Chondrocyte (in vitro differentiated cells): ENCODE measurements at regions not wholly inside any gene's neighbourhood (a gene's known extent, or its start where the extent isn't known, plus 50 kb on each side); places are given as distances from the start of the nearest gene placed in this dataset.

Experiments
- DNase-seq: peaks from one replicate; pipeline ENCODE4 v3.0.0; 2021; ENCODE audit warnings: mixed read lengths, low spot score
- H3K27ac Mint-ChIP-seq: one replicate; pipeline ENCODE4 v1.8.0; 2021; ENCODE audit warnings: mild to moderate bottlenecking, moderate library complexity, mixed read lengths; ENCODE audit not compliant: unreplicated experiment
- H3K27me3 Mint-ChIP-seq: 2 replicates; pipeline ENCODE4 v1.8.0; 2021; ENCODE audit warnings: low read depth, mixed read lengths
- H3K36me3 Mint-ChIP-seq: 2 replicates; pipeline ENCODE4 v1.8.0; 2021; ENCODE audit warnings: low read depth, mixed read lengths
- H3K4me1 Mint-ChIP-seq: 2 replicates; pipeline ENCODE4 v1.8.0; 2021; ENCODE audit warnings: low read depth, mild to moderate bottlenecking, mixed read lengths
- H3K4me3 Mint-ChIP-seq: one replicate; pipeline ENCODE4 v1.8.0; 2021; ENCODE audit warnings: mild to moderate bottlenecking, moderate library complexity, mixed read lengths; ENCODE audit not compliant: unreplicated experiment
- H3K9me3 Mint-ChIP-seq: 2 replicates; pipeline ENCODE4 v1.8.0; 2021; ENCODE audit warnings: low read depth, mixed read lengths
- CTCF ChIP-seq: fragments of 200-600 bp; sonication (generic); IDR thresholded peaks from 2 replicates; pipeline ENCODE4 v1.5.0; 2021; ENCODE audit warnings: antibody characterized with exemption, mild to moderate bottlenecking, moderate library complexity

- Mint-ChIP-seq H3K4me1 (peaks cover 22% of the 10 kb centered on the region), H3K36me3 (no peaks in the 10 kb centered on the region), H3K27me3 (no peaks in the 10 kb centered on the region), H3K4me3 (no peak overlapping the region), H3K27ac (no peak overlapping the region), H3K9me3 (peaks cover 6% of the 10 kb centered on the region)
- no peak for DNase-seq
- TF ChIP-seq CTCF, result no peak
These were observed 677.1 kb upstream of the NR2F2 start for GRCh38 chr15:95653361-95653805.

DNA sequence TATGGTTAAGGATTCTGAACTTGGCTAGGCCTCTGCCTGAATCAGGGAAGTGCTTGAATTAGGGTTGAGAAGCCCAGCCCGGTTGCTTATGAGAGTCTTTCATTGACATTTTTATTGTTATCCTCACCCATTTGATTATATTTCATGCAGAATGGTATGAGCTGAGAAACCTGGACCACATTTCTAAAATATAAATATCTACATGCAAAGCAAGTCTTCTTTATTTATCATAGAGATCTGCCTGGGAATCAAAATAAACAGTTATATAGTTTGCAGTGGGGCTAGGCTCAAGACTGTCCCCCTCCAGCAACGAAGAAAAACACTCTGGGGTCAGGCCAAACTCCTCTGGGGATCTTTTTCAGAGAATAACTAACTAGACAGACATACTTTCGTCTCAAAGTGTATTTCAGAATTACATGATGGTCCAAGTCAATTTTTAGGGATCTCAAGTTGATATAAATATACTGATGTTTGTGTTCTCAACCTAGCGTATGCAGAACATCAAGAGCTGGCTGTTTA lies 675.4 kb upstream of the NR2F2 start:
- Mint-ChIP-seq H3K4me3 (no peak overlapping the region), H3K4me1 (peaks cover 35% of the 10 kb centered on the region), H3K27me3 (no peaks in the 10 kb centered on the region), H3K9me3 (peaks cover 6% of the 10 kb centered on the region), H3K27ac (peak overlapping the region; percentile 3), H3K36me3 (no peaks in the 10 kb centered on the region)
- no peak for TF ChIP-seq CTCF
- DNase-seq, result no peak

GRCh38 chr15:95656595-95656994 lies 673.9 kb upstream of the NR2F2 start:
- peaks cover 6% of the 10 kb centered on the region for H3K9me3 Mint-ChIP-seq
- H3K36me3 Mint-ChIP-seq, result no peaks in the 10 kb centered on the region
- peaks cover 35% of the 10 kb centered on the region for H3K4me1 Mint-ChIP-seq
- DNase-seq, result no peak
- H3K27me3 Mint-ChIP-seq, result no peaks in the 10 kb centered on the region
- no peak for TF ChIP-seq CTCF
- no peak overlapping the region for H3K27ac Mint-ChIP-seq
- H3K4me3 Mint-ChIP-seq, result no peak overlapping the region

DNA sequence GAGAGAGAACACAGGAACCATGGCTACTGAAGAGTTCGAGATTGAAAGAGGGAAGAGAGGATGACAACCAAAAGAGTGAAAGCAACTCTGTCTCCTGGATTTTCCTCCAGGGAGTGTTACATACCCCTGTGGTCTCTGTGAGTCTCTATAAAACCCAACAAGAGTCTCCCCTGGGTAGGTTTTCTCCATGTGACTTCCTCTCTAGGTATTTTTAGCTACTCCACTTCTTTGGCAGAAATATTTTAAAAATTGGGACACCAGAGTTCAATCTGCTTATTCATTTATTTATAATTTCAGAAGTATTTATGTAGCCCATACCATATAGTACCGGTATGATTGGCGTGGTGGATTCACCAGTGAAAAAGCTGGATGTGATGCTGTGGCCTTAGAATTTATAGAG lies 671.7 kb upstream of the NR2F2 start:
- Mint-ChIP-seq H3K36me3 (no peaks in the 10 kb centered on the region), H3K27ac (peak overlapping the region; percentile 3)

DNA sequence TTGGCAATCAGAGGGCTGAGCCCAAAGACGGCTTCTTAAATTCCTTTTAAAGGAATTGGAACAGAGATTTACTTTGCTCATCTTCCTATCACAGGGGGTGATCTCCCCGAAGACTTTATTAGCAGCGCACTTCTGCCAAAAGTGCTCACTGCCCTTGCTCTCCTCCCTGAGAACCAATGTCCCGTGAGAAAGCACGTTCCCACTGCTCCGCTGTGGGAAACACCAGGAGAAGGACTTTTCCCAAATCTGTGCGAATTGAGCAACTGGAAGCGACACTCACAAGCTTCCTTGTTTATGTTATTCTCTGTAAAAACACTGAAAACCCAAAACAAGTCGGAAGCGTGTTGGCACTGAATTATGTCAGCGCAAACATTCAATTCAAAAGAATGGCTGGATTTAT lies 670.8 kb upstream of the NR2F2 start:
- H3K36me3 Mint-ChIP-seq, result no peaks in the 10 kb centered on the region
- peaks cover 6% of the 10 kb centered on the region for H3K9me3 Mint-ChIP-seq
- TF ChIP-seq CTCF, result no peak
- DNase-seq, result no peak
- H3K27me3 Mint-ChIP-seq, result no peaks in the 10 kb centered on the region
- H3K27ac Mint-ChIP-seq, result peak overlapping the region; percentile 50
- no peak overlapping the region for H3K4me3 Mint-ChIP-seq
- H3K4me1 Mint-ChIP-seq, result peaks cover 38% of the 10 kb centered on the region

More for the DNA sequence above, 671.7 kb upstream of the NR2F2 start:
- Mint-ChIP-seq H3K9me3 (peaks cover 6% of the 10 kb centered on the region), H3K4me1 (peaks cover 38% of the 10 kb centered on the region), H3K4me3 (no peak overlapping the region), H3K27me3 (no peaks in the 10 kb centered on the region)
- no peak for TF ChIP-seq CTCF
- no peak for DNase-seq
